A549 (cell line): ENCODE measurements at regions not wholly inside any gene's neighbourhood (a gene's known extent, or its start where the extent isn't known, plus 50 kb on each side); places are given as distances from the start of the nearest gene placed in this dataset.

ENCODE experiments used
- ATAC-seq, 2 experiments: fragments of 200-7000 bp in 1 of 2; fragments of >200 bp in 1 of 2; cut with Nextera tagmentation in 1 of 2; cut with Tn5 transposase in 1 of 2; 3 replicates each; pipeline versions ENCODE4 v1.8.0 to v1.9.1; 2018 to 2020; ENCODE audit warnings: mild to moderate bottlenecking in 1 of 2, moderate library complexity in 1 of 2
- CTCF ChIA-PET: fragments of 300-600 bp; sonication (Branson Sonifier 250); formaldehyde crosslinking; extraction: SDS; loops from one replicate; lab custom pipeline; 2021; ENCODE audit warnings: antibody characterized with exemption, inconsistent platforms; lab: Yijun Ruan, JAX
- POLR2A ChIA-PET: fragments of 350-600 bp; formaldehyde crosslinking; extraction: SDS; loops from one replicate; lab custom pipeline; 2021; ENCODE audit warnings: antibody characterized with exemption, inconsistent platforms; lab: Yijun Ruan, JAX
- DNase-seq, 2 experiments: peaks; one replicate each; pipeline versions ENCODE4 v3.0.0 to v3.0.0-alpha.2; 2011 to 2016; ENCODE audit warnings: low read depth in 1 of 2, low spot score in 1 of 2
- FAIRE-seq: peaks from 2 replicates; lab custom pipeline; 2011; peaks lifted over from hg19 to GRCh38; lab: Jason Lieb, UNC
- H3K27ac ChIP-seq, 2 experiments: fragments of >200 bp; sonication (Bioruptor Twin); formaldehyde crosslinking; 3 replicates each; pipeline ENCODE4 v1.5.1; 2016 to 2017
- H3K4me1 ChIP-seq: fragments of >200 bp; sonication (Bioruptor Twin); formaldehyde crosslinking; 3 replicates; pipeline ENCODE4 v1.6.1; 2016
- H3K4me2 ChIP-seq: fragments of >200 bp; sonication (Bioruptor Twin); formaldehyde crosslinking; 3 replicates; pipeline ENCODE4 v1.6.1; 2016
- H3K4me3 ChIP-seq: fragments of >200 bp; sonication (Bioruptor Twin); formaldehyde crosslinking; 3 replicates; pipeline ENCODE4 v1.5.1; 2016
- H3K9me3 ChIP-seq: fragments of >200 bp; sonication (Bioruptor Twin); formaldehyde crosslinking; 3 replicates; pipeline ENCODE4 v1.6.1; 2016
- CEBPB ChIP-seq, 2 experiments: fragments of >200 bp in 1 of 2; sonication (Bioruptor Twin) in 1 of 2; formaldehyde crosslinking in 1 of 2; IDR thresholded peaks; 2 replicates each; pipeline ENCODE4 v1.6.1; 2012 to 2016
- CHD2 ChIP-seq: fragments of 150-350 bp; IDR thresholded peaks from 2 replicates; pipeline ENCODE4 v1.6.1; 2014; ENCODE audit warnings: low read length; ENCODE audit not compliant: partially characterized antibody
- CHD4 ChIP-seq: fragments of 200-600 bp; sonication (generic); IDR thresholded peaks from 2 replicates; pipeline ENCODE4 v1.6.1; 2016; ENCODE audit warnings: antibody characterized with exemption, mild to moderate bottlenecking, borderline replicate concordance
- EHMT2 ChIP-seq: fragments of 200-600 bp; sonication (generic); IDR thresholded peaks from 2 replicates; pipeline ENCODE4 v1.6.1; 2016; ENCODE audit warnings: antibody characterized with exemption, low read depth, mild to moderate bottlenecking, moderate library complexity
- ESRRA ChIP-seq: fragments of 150-350 bp; IDR thresholded peaks from 2 replicates; pipeline ENCODE4 v1.6.1; 2014; ENCODE audit warnings: mild to moderate bottlenecking, low read length, borderline replicate concordance
- FOSB ChIP-seq: fragments of 250-450 bp; sonication (Bioruptor Pico); IDR thresholded peaks from 2 replicates; pipeline ENCODE4 v1.5.0; 2020; ENCODE audit warnings: mild to moderate bottlenecking, moderate library complexity
- MAZ ChIP-seq: fragments of 150-350 bp; IDR thresholded peaks from 2 replicates; pipeline ENCODE4 v1.6.1; 2014; ENCODE audit warnings: antibody characterized with exemption, low read depth, low read length, borderline replicate concordance
- MYC ChIP-seq: IDR thresholded peaks from 2 replicates; pipeline ENCODE4 v1.6.1; 2012; ENCODE audit warnings: mild to moderate bottlenecking, inconsistent platforms, low read length, improper control_type of control experiment, borderline replicate concordance
- NFE2L2 ChIP-seq: fragments of 150-350 bp; conservative IDR thresholded peaks from 2 replicates; pipeline ENCODE4 v1.6.1; 2014; ENCODE audit warnings: low read length
- NR3C1 ChIP-seq: fragments of >200 bp; sonication (Bioruptor Twin); formaldehyde crosslinking; IDR thresholded peaks from 3 replicates; pipeline ENCODE4 v1.6.1; 2017
- PHF8 ChIP-seq: fragments of 200-600 bp; sonication (generic); IDR thresholded peaks from 2 replicates; pipeline ENCODE4 v1.6.1; 2016; ENCODE audit warnings: low read depth, mild to moderate bottlenecking, antibody characterized with exemption, moderate library complexity, borderline replicate concordance
- POLR2AphosphoS2 ChIP-seq: conservative IDR thresholded peaks from 2 replicates; pipeline ENCODE4 v1.6.1; 2012; ENCODE audit warnings: low read length, improper control_type of control experiment, inconsistent platforms
- SREBF2 ChIP-seq: fragments of 450-650 bp; IDR thresholded peaks from 2 replicates; pipeline ENCODE4 v1.6.1; 2014; ENCODE audit warnings: mild to moderate bottlenecking, moderate library complexity
- TFCP2L1 ChIP-seq: fragments of 250-450 bp; sonication (Bioruptor Pico); IDR thresholded peaks from 2 replicates; pipeline ENCODE4 v1.5.0; 2021; ENCODE audit warnings: mild to moderate bottlenecking
- TP53 ChIP-seq: fragments of 250-450 bp; sonication (Bioruptor Pico); IDR thresholded peaks from 2 replicates; pipeline ENCODE4 v1.5.0; 2021; ENCODE audit warnings: mild to moderate bottlenecking, moderate library complexity
- ZC3H11A ChIP-seq: fragments of 450-650 bp; IDR thresholded peaks from 2 replicates; pipeline ENCODE4 v1.6.1; 2014; ENCODE audit warnings: antibody characterized with exemption, mild to moderate bottlenecking
- WGBS: methylation state at CpG from one replicate; pipeline ENCODE4 v1.1.6; 2017; ENCODE audit errors: missing lambda C conversion rate; 5-methylcytosine and 5-hydroxymethylcytosine counted together
- TF ChIP-seq, protein P1 (sequence below): fragments of 150-350 bp; IDR thresholded peaks from 2 replicates; pipeline ENCODE4 v1.6.1; 2014; ENCODE audit warnings: low read depth, mild to moderate bottlenecking, low read length
- TF ChIP-seq, protein P2 (sequence below): fragments of >200 bp; sonication (Bioruptor Twin); formaldehyde crosslinking; IDR thresholded peaks from 3 replicates; pipeline ENCODE4 v1.6.1; 2016
- TF ChIP-seq, protein P3 (sequence below): IDR thresholded peaks from 2 replicates; pipeline ENCODE4 v1.6.1; 2012
- TF ChIP-seq, protein P4 (sequence below): fragments of >200 bp; sonication (Bioruptor Twin); formaldehyde crosslinking; IDR thresholded peaks from 2 replicates; pipeline ENCODE4 v1.6.1; 2016

DNA sequence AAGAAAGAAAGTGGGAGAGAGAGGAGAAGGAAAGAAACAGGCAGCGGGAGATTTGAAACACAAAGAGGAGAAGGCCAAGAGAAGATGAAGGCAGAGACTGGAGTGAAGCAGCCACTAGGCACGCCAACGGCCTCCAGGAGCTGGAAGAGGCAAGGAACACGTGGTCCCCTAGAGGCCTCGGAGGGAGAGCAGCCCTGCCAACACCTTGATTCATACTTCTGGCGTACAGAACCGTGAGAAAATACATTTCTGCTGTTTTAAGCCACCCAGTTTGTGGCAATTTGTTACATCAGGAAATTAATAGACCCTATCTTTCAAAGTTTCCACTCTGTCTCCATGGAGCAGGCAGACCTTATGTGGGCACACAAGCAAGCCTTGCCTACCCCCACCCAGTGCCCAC is 133.4 kb downstream of the ACTL7B start:
- DNase-seq (no peak), FAIRE-seq (no peak), ATAC-seq (no peak)
- Histone ChIP-seq H3K4me2 (no peak overlapping the region), H3K4me1 (peaks cover 4% of the 10 kb centered on the region; the same call in 1 of the 3 replicates), H3K27ac (no peak overlapping the region), H3K9me3 (no peaks in the 10 kb centered on the region), H3K4me3 (no peak overlapping the region)
- ChIA-PET POLR2A (no interaction called here), CTCF (interaction anchor here (1.1 kb wide), 1 partner anchor 38 kb away, joined by 3 read pairs; no protein-coding TSS in a partner anchor)
- 48% methylated on average over 7 of the region's 7 CpGs for WGBS
- TF ChIP-seq PHF8, result no peak
- TF ChIP-seq MAZ, result no peak
- TF ChIP-seq, protein P1, sequence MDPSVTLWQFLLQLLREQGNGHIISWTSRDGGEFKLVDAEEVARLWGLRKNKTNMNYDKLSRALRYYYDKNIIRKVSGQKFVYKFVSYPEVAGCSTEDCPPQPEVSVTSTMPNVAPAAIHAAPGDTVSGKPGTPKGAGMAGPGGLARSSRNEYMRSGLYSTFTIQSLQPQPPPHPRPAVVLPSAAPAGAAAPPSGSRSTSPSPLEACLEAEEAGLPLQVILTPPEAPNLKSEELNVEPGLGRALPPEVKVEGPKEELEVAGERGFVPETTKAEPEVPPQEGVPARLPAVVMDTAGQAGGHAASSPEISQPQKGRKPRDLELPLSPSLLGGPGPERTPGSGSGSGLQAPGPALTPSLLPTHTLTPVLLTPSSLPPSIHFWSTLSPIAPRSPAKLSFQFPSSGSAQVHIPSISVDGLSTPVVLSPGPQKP, result no peak
- TF ChIP-seq SREBF2, result no peak
- TF ChIP-seq NR3C1, result no peak
- no peak for TF ChIP-seq TFCP2L1 (CRISPR knock-in tag)
- no peak for TF ChIP-seq CHD4
- TF ChIP-seq, protein P2, sequence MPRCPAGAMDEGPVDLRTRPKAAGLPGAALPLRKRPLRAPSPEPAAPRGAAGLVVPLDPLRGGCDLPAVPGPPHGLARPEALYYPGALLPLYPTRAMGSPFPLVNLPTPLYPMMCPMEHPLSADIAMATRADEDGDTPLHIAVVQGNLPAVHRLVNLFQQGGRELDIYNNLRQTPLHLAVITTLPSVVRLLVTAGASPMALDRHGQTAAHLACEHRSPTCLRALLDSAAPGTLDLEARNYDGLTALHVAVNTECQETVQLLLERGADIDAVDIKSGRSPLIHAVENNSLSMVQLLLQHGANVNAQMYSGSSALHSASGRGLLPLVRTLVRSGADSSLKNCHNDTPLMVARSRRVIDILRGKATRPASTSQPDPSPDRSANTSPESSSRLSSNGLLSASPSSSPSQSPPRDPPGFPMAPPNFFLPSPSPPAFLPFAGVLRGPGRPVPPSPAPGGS, result no peak

DNA sequence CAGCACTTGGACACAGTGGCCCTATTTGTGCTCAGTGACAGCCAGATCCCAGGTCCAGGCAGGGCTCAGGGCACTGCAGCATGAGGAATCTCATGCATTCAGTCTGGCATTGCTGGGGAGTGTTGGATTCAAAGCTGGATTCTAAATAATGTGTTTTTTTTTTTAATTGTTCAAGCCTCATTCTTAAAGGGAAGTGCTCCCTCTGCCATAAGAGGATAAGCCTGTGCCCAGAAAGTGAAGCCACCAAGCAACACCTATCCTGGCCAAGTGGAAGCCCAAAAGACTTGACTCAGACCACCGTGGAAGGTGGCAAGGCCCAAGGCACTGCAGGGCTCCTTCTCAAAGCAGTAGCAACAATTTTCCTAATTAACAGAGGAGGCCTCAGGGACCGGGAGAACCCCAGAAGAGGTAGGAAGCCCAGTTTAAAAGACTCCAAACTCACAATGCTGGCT is 135.6 kb downstream of the ACTL7B start:
- H3K9me3 ChIP-seq, result no peaks in the 10 kb centered on the region
- 18% methylated on average over 1 of the region's 2 CpGs for WGBS
- ChIA-PET POLR2A (no interaction called here), CTCF (interaction anchor here (1.1 kb wide), 2 partner anchors 14 to 116 kb away, joined by 3 read pairs; no protein-coding TSS in a partner anchor)
- H3K4me2 ChIP-seq, result no peak overlapping the region
- no peak for TF ChIP-seq POLR2AphosphoS2
- TF ChIP-seq NR3C1, result no peak
- no peak for TF ChIP-seq ZC3H11A
- TF ChIP-seq MYC, result no peak
- TF ChIP-seq CEBPB (IDR thresholded peaks at IDR 0.05), result no peak
- TF ChIP-seq FOSB (CRISPR knock-in tag), result no peak
- TF ChIP-seq CHD2, result no peak
- TF ChIP-seq, protein P3, sequence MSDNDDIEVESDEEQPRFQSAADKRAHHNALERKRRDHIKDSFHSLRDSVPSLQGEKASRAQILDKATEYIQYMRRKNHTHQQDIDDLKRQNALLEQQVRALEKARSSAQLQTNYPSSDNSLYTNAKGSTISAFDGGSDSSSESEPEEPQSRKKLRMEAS, result no peak
- TF ChIP-seq, protein P4, sequence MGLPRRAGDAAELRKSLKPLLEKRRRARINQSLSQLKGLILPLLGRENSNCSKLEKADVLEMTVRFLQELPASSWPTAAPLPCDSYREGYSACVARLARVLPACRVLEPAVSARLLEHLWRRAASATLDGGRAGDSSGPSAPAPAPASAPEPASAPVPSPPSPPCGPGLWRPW, result no peak
- no peak for TF ChIP-seq ESRRA
- TF ChIP-seq EHMT2, result no peak
- no peak for TF ChIP-seq TP53 (CRISPR knock-in tag)
- TF ChIP-seq, protein P2, result no peak
- TF ChIP-seq, protein P1, result no peak
- TF ChIP-seq NFE2L2, result no peak
- ATAC-seq (no peak), FAIRE-seq (no peak), DNase-seq (no peak)
- no peak overlapping the region for H3K27ac ChIP-seq
- no peak overlapping the region for H3K4me3 ChIP-seq
- peaks cover 4% of the 10 kb centered on the region; the same call in 1 of the 3 replicates for H3K4me1 ChIP-seq
